Left lung (tissue), 4 donors: ENCODE measurements at regions not wholly inside any gene's neighbourhood (a gene's known extent, or its start where the extent isn't known, plus 50 kb on each side); places are given as distances from the start of the nearest gene placed in this dataset.
A peak's percentile ranks its signal among the peaks of the same experiment; 100 is the strongest.

Experiments used
- ATAC-seq: fragments of 200-7000 bp; cut with Tn5 transposase; one replicate; pipeline ENCODE4 v1.9.1; 2020; ENCODE audit warnings: moderate library complexity
- DNase-seq, 4 donors: peaks; one replicate each; pipeline ENCODE4 v3.0.0-alpha.2; 2013 to 2020
- H3K27ac ChIP-seq, 2 donors: fragments of 200-600 bp; sonication (generic) in 1 of 2; one replicate each; pipeline versions ENCODE4 v1.5.0 to v1.8.0; 2020 to 2021
- H3K27me3 ChIP-seq, 2 donors: fragments of 200-600 bp; sonication (generic) in 1 of 2; one replicate each; pipeline versions ENCODE4 v1.5.0 to v1.8.0; 2020 to 2021
- H3K36me3 ChIP-seq, 2 donors: fragments of 200-600 bp; sonication (generic) in 1 of 2; one replicate each; pipeline versions ENCODE4 v1.5.0 to v1.8.0; 2020 to 2021
- H3K4me1 ChIP-seq, 2 donors: fragments of 200-600 bp; one replicate each; pipeline ENCODE4 v1.8.0; 2021
- H3K4me3 ChIP-seq, 2 donors: fragments of 200-600 bp; sonication (generic) in 1 of 2; one replicate each; pipeline versions ENCODE4 v1.5.0 to v1.8.0; 2020 to 2021; ENCODE audit warnings: mild to moderate bottlenecking in 1 of 2
- H3K9me3 ChIP-seq, 2 donors: fragments of 200-600 bp; sonication (generic) in 1 of 2; one replicate each; pipeline versions ENCODE4 v1.5.0 to v1.8.0; 2020 to 2021
- intact Hi-C, 2 donors: fragments of 100-400 bp; cut with DNase I; formaldehyde crosslinking; loops; one replicate each; pipeline versions ENCODE4 v1.11.2 to v1.14.2; 2022
- TF ChIP-seq, protein P1 (sequence below), 2 donors: fragments of 200-600 bp; sonication (generic) in 1 of 2; IDR thresholded peaks; one replicate each; pipeline versions ENCODE4 v1.5.0 to v1.8.0; 2021; ENCODE audit warnings: antibody characterized with exemption in 2 of 2
- donor health status: DM: no; HTN: yes; CAD: no.
- donor health status: DM: no; HTN: no; CAD: no.

DNA sequence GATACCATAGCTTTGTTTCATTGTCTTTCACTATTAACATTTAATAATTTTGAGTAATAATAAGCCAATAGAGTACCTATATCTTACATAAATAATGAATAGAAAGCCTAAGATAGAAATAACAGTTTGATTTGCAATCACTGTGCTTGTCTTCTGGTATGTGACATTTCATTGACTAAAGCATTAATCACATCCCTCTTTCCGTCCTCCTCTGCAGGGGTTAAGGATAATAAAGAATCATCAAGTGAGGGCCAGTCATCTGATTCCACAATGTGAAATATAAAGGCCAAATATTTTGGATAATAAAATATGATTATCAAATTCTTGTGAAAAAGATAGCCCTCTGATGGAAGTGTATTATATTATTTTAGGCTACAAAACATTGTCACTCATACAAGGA lies 2073.4 kb downstream of the ARAP2 start:
- ATAC-seq (no peak), DNase-seq (no peak)
- TF ChIP-seq, protein P1, sequence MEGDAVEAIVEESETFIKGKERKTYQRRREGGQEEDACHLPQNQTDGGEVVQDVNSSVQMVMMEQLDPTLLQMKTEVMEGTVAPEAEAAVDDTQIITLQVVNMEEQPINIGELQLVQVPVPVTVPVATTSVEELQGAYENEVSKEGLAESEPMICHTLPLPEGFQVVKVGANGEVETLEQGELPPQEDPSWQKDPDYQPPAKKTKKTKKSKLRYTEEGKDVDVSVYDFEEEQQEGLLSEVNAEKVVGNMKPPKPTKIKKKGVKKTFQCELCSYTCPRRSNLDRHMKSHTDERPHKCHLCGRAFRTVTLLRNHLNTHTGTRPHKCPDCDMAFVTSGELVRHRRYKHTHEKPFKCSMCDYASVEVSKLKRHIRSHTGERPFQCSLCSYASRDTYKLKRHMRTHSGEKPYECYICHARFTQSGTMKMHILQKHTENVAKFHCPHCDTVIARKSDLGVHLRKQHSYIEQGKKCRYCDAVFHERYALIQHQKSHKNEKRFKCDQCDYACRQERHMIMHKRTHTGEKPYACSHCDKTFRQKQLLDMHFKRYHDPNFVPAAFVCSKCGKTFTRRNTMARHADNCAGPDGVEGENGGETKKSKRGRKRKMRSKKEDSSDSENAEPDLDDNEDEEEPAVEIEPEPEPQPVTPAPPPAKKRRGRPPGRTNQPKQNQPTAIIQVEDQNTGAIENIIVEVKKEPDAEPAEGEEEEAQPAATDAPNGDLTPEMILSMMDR (IDR thresholded peaks at IDR 0.05) = no peak

GRCh38 chr4:34176609-34177008 lies 2067.7 kb downstream of the ARAP2 start:
- Histone ChIP-seq H3K27me3 (no peaks in the 10 kb centered on the region), H3K4me1 (no peaks in the 10 kb centered on the region), H3K27ac (no peak overlapping the region), H3K4me3 (no peak overlapping the region), H3K36me3 (no peaks in the 10 kb centered on the region), H3K9me3 (no peaks in the 10 kb centered on the region)
- intact Hi-C loops = no loop called here
- TF ChIP-seq, protein P1 (IDR thresholded peaks at IDR 0.05) = no peak
- DNase-seq (no peak), ATAC-seq (no peak)

More for the DNA sequence above, 2073.4 kb downstream of the ARAP2 start:
- H3K4me1 ChIP-seq = no peaks in the 10 kb centered on the region
- H3K27ac ChIP-seq = no peak overlapping the region
- H3K4me3 ChIP-seq = no peak overlapping the region
- no peaks in the 10 kb centered on the region for H3K36me3 ChIP-seq
- H3K27me3 ChIP-seq = no peaks in the 10 kb centered on the region
- intact Hi-C loops = no loop called here
- no peaks in the 10 kb centered on the region for H3K9me3 ChIP-seq

DNA sequence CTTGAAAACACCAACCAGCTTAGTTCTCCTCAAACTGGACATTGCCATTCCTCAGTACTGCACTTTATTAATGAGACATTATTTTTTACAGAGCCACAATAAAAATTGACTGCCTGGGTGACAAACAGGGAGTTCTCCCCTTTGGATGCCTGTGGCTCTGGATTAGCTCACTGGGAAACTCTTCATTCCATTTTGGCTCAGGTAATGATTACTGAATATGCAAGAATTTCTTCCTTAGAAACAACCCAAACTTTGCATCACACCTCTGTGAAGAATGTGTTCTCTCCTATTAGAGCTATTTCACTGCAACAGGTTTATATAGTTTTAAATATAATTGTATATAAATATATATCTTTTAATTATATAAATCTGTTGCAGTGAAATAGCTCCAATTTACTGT lies 2065.8 kb downstream of the ARAP2 start:
- Histone ChIP-seq H3K9me3 (no peaks in the 10 kb centered on the region), H3K27me3 (no peaks in the 10 kb centered on the region), H3K4me3 (no peak overlapping the region), H3K36me3 (no peaks in the 10 kb centered on the region), H3K4me1 (no peaks in the 10 kb centered on the region), H3K27ac (no peak overlapping the region)
- TF ChIP-seq, protein P1 (IDR thresholded peaks at IDR 0.05) = no peak
- intact Hi-C loops = no loop called here
- DNase-seq (no peak), ATAC-seq (no peak)

- TF ChIP-seq, protein P1 (IDR thresholded peaks at IDR 0.05) = no peak
Measured at GRCh38 chr4:34181311-34181841, 2062.9 kb downstream of the ARAP2 start.

GRCh38 chr4:34181891-34182290 lies 2062.4 kb downstream of the ARAP2 start:
- H3K4me1 ChIP-seq = no peaks in the 10 kb centered on the region
- ATAC-seq (peak; percentile 13), DNase-seq (peak in 1 of 4 donors; percentile 8)
- H3K27ac ChIP-seq = no peak overlapping the region
- no peaks in the 10 kb centered on the region for H3K36me3 ChIP-seq
- H3K9me3 ChIP-seq = no peaks in the 10 kb centered on the region
- no peak overlapping the region for H3K4me3 ChIP-seq
- intact Hi-C loops = no loop called here
- TF ChIP-seq, protein P1 (IDR thresholded peaks at IDR 0.05) = no peak
- H3K27me3 ChIP-seq = no peaks in the 10 kb centered on the region

More at GRCh38 chr4:34181311-34181841, 2062.9 kb downstream of the ARAP2 start:
- DNase-seq (no peak), ATAC-seq (peak; percentile 33)
- Histone ChIP-seq H3K36me3 (no peaks in the 10 kb centered on the region), H3K27ac (no peak overlapping the region), H3K4me1 (no peaks in the 10 kb centered on the region), H3K27me3 (no peaks in the 10 kb centered on the region), H3K9me3 (no peaks in the 10 kb centered on the region), H3K4me3 (no peak overlapping the region)
- intact Hi-C loops = no loop called here
